GM12878 (cell line): ENCODE measurements at regions not wholly inside any gene's neighbourhood (a gene's known extent, or its start where the extent isn't known, plus 50 kb on each side); places are given as distances from the start of the nearest gene placed in this dataset.

Experiments used
- BACH1 ChIP-seq: fragments of 450-650 bp; IDR thresholded peaks from 2 replicates; pipeline ENCODE4 v1.6.1; 2017; ENCODE audit warnings: mild to moderate bottlenecking, borderline replicate concordance
- CHD1 ChIP-seq: IDR thresholded peaks from 2 replicates; pipeline ENCODE4 v1.6.1; 2012; ENCODE audit warnings: low read depth, low read length, improper control_type of control experiment
- EED ChIP-seq: sonication (generic); IDR thresholded peaks from 2 replicates; pipeline ENCODE4 v1.6.1; 2016; ENCODE audit warnings: antibody characterized with exemption, low read depth
- EZH2 ChIP-seq: IDR thresholded peaks from 2 replicates; pipeline ENCODE4 v1.6.1; 2012; ENCODE audit warnings: low read depth, mild to moderate bottlenecking, control low read depth, inconsistent platforms, low read length, borderline replicate concordance; ENCODE audit not compliant: control insufficient read depth
- NFYB ChIP-seq: IDR thresholded peaks from 2 replicates; pipeline ENCODE4 v1.6.1; 2011; ENCODE audit warnings: low read depth, mild to moderate bottlenecking, low read length, improper control_type of control experiment, moderate library complexity; ENCODE audit not compliant: insufficient read depth
- PAX8 ChIP-seq: fragments of 450-650 bp; IDR thresholded peaks from 2 replicates; pipeline ENCODE4 v1.6.1; 2017; ENCODE audit warnings: mild to moderate bottlenecking, moderate library complexity
- POLR2A ChIP-seq: IDR thresholded peaks from 2 replicates; pipeline ENCODE4 v1.6.1; 2011; ENCODE audit warnings: low read depth, mild to moderate bottlenecking, low read length
- POLR2AphosphoS5 ChIP-seq: IDR thresholded peaks from 2 replicates; pipeline ENCODE4 v1.6.1; 2011; ENCODE audit warnings: mild to moderate bottlenecking, low read length, inconsistent platforms
- SMC3 ChIP-seq: IDR thresholded peaks from 2 replicates; pipeline ENCODE4 v1.6.1; 2011; ENCODE audit warnings: low read length, improper control_type of control experiment, borderline replicate concordance
- SP1 ChIP-seq: IDR thresholded peaks from one replicate; pipeline ENCODE4 v1.6.1; 2011; ENCODE audit warnings: low read depth, low read length
- SREBF1 ChIP-seq: IDR thresholded peaks from 2 replicates; pipeline ENCODE4 v1.6.1; 2012; ENCODE audit warnings: mild to moderate bottlenecking, low read length
- TCF7 ChIP-seq: IDR thresholded peaks from 2 replicates; pipeline ENCODE4 v1.6.1; 2014; ENCODE audit warnings: antibody characterized with exemption, borderline replicate concordance
- TF ChIP-seq, protein P1 (sequence below), 3 experiments: IDR thresholded peaks in 2 of 3; conservative IDR thresholded peaks in 1 of 3; 2 replicates each; pipeline ENCODE4 v1.5.1; 2011; ENCODE audit warnings: low read depth in 3 of 3, low read length in 3 of 3, mild to moderate bottlenecking in 3 of 3, control low read depth in 2 of 3, moderate library complexity in 2 of 3, inconsistent platforms in 1 of 3, mixed read lengths in 1 of 3; ENCODE audit not compliant: control insufficient read depth in 2 of 3, insufficient read depth in 1 of 3; ENCODE audit errors: extremely low read depth in 1 of 3
- TF ChIP-seq, protein P2 (sequence below): IDR thresholded peaks from 2 replicates; pipeline ENCODE4 v1.6.1; 2011; ENCODE audit warnings: mild to moderate bottlenecking, low read depth, low read length, moderate library complexity; ENCODE audit not compliant: insufficient replicate concordance

DNA sequence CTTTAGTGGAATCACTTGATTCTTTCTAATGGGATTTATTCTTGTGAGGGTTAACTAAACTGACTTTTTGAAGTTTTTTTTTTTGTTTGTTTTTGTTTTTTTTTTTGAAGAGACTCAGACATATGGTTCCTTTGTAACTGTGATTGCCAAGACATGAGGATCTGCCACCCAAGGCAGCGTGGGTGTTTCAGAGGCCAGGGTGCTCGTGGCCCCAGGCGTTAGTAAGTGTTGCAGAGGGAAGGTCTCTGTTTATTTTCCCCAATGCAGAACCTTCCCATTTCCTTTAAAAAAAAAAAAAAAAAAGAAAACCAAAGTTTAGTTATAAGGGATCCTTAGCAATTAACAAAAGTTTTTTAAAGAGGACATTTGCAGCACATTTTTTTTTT lies 94.8 kb downstream of the CTTN start:
- TF ChIP-seq SP1 (no peak), POLR2AphosphoS5 (no peak), TCF7 (no peak), SREBF1 (no peak), SMC3 (no peak), POLR2A (no peak), EZH2 (no peak), BACH1 (no peak), CHD1 (no peak), NFYB (no peak), PAX8 (no peak), EED (no peak)
- TF ChIP-seq, protein P1, sequence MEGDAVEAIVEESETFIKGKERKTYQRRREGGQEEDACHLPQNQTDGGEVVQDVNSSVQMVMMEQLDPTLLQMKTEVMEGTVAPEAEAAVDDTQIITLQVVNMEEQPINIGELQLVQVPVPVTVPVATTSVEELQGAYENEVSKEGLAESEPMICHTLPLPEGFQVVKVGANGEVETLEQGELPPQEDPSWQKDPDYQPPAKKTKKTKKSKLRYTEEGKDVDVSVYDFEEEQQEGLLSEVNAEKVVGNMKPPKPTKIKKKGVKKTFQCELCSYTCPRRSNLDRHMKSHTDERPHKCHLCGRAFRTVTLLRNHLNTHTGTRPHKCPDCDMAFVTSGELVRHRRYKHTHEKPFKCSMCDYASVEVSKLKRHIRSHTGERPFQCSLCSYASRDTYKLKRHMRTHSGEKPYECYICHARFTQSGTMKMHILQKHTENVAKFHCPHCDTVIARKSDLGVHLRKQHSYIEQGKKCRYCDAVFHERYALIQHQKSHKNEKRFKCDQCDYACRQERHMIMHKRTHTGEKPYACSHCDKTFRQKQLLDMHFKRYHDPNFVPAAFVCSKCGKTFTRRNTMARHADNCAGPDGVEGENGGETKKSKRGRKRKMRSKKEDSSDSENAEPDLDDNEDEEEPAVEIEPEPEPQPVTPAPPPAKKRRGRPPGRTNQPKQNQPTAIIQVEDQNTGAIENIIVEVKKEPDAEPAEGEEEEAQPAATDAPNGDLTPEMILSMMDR (IDR thresholded peaks at IDR 0.05 in 2 of 3, conservative IDR thresholded peaks at IDR 0.05 in 1 of 3; ENCODE audit: control insufficient read depth in 2 of 3, extremely low read depth in 1 of 3, insufficient read depth in 1 of 3, low read depth in 3 of 3, low read length in 3 of 3), result no peak
- TF ChIP-seq, protein P2, sequence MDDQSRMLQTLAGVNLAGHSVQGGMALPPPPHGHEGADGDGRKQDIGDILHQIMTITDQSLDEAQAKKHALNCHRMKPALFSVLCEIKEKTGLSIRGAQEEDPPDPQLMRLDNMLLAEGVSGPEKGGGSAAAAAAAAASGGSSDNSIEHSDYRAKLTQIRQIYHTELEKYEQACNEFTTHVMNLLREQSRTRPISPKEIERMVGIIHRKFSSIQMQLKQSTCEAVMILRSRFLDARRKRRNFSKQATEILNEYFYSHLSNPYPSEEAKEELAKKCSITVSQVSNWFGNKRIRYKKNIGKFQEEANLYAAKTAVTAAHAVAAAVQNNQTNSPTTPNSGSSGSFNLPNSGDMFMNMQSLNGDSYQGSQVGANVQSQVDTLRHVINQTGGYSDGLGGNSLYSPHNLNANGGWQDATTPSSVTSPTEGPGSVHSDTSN, result no peak
